ENCODE measurements at regions not wholly inside any gene's neighbourhood (a gene's known extent, or its start where the extent isn't known, plus 50 kb on each side); places are given as distances from the start of the nearest gene placed in this dataset.

DNA sequence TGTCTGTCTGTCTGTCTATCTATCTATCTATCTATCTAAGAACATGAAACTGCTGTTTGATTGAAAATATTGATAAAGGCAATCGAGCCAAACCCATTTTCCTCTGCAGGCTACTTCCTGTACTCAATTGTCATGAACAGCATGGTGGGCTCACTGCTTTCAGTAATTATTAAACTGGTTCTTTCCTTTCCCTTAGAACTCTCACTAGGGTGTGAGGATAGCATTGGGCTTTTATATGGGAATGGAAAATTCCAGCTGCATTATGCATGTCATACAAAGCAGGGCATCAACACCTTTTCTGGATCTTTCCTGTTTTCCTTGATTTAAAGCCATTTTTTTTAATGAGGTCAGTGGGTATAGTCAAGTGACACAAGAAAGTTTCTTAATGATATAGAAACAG lies 161.0 kb upstream of the SYNCRIP start:
- TF ChIP-seq, protein P1, sequence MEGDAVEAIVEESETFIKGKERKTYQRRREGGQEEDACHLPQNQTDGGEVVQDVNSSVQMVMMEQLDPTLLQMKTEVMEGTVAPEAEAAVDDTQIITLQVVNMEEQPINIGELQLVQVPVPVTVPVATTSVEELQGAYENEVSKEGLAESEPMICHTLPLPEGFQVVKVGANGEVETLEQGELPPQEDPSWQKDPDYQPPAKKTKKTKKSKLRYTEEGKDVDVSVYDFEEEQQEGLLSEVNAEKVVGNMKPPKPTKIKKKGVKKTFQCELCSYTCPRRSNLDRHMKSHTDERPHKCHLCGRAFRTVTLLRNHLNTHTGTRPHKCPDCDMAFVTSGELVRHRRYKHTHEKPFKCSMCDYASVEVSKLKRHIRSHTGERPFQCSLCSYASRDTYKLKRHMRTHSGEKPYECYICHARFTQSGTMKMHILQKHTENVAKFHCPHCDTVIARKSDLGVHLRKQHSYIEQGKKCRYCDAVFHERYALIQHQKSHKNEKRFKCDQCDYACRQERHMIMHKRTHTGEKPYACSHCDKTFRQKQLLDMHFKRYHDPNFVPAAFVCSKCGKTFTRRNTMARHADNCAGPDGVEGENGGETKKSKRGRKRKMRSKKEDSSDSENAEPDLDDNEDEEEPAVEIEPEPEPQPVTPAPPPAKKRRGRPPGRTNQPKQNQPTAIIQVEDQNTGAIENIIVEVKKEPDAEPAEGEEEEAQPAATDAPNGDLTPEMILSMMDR (conservative IDR thresholded peaks at IDR 0.05; ENCODE audit: low read depth, low read length) = no peak
- H3K4me3 ChIP-seq (IDR thresholded peaks at IDR 0.05; ENCODE audit: insufficient read depth, low read depth, low read length) = no peak overlapping the region
- H3K36me3 ChIP-seq (ENCODE audit: insufficient read depth) = no peaks in the 10 kb centered on the region
- H3K27me3 ChIP-seq (ENCODE audit: insufficient read depth, low read depth) = no peaks in the 10 kb centered on the region
- H2AFZ ChIP-seq (ENCODE audit: low read depth) = no peak overlapping the region
- no peaks in the 10 kb centered on the region for H4K20me1 ChIP-seq (ENCODE audit: insufficient read depth)
- no peaks in the 10 kb centered on the region for H3K4me1 ChIP-seq (ENCODE audit: low read depth, poor library complexity, severe bottlenecking)
- H3K4me2 ChIP-seq = no peak overlapping the region
- H3K9ac ChIP-seq = no peak overlapping the region
- no peaks in the 10 kb centered on the region for H3K79me2 ChIP-seq (ENCODE audit: insufficient read depth, low read depth)
- no peak overlapping the region for H3K27ac ChIP-seq

DNA sequence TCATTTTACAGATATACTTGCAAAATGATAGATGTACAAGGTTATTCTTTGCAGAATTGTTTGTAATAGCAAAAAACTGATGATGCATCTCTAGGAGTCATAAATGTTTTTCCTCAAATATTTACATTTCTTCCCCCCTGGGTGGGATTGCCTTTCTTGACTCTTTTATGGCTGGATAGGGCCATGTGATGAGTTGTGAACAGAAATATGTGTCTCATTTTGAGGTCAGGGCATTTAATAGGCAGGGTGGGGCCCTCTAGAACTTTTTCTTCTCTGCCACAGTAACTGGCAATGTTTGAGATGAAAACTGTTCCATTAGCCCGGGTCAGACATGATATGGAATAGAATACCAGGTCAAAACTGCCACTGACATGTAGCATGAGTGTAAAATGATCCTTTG lies 159.5 kb upstream of the SYNCRIP start:
- TF ChIP-seq, protein P1 (conservative IDR thresholded peaks at IDR 0.05; ENCODE audit: low read depth, low read length) = no peak
- no peak overlapping the region for H3K27ac ChIP-seq
- no peaks in the 10 kb centered on the region for H3K79me2 ChIP-seq (ENCODE audit: insufficient read depth, low read depth)
- no peak overlapping the region for H3K4me3 ChIP-seq (IDR thresholded peaks at IDR 0.05; ENCODE audit: insufficient read depth, low read depth, low read length)
- H2AFZ ChIP-seq (ENCODE audit: low read depth) = no peak overlapping the region
- H3K9ac ChIP-seq = no peak overlapping the region
- no peaks in the 10 kb centered on the region for H3K27me3 ChIP-seq (ENCODE audit: insufficient read depth, low read depth)
- no peak overlapping the region for H3K4me2 ChIP-seq
- H4K20me1 ChIP-seq (ENCODE audit: insufficient read depth) = no peaks in the 10 kb centered on the region
- no peaks in the 10 kb centered on the region for H3K4me1 ChIP-seq (ENCODE audit: low read depth, poor library complexity, severe bottlenecking)
- no peaks in the 10 kb centered on the region for H3K36me3 ChIP-seq (ENCODE audit: insufficient read depth)

DNA sequence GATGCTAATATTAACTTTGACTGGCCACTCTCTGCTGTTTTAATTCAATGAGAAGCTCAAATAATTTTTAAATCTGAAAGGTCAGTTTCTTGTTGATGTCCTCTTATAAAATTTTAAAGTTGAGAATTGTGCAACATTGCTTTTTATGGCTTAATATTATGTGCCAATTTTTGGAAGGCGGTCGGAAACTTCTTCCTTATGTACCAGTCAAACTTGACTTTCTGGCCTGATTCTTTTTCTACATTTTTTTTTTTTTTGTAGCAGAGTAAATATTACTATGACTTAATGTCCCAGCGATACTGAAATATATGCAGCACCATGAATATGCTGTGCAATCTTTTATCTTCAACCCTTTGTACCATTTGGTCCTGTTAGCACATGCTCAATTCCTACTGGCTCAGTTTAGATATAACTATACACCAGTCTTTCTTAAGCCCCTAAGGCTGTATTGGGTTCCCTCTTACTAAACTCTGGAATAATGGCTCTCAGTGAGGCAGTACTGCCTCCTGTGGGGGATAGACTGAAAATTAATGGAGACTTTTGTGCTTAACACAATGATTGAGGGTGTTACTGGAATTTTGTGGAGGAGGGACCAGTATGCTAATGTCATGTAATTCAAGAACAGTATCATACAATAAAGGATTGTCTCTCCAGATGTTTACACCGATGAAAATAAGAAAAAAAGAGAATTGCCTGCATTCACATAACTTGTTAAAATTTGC lies 156.4 kb upstream of the SYNCRIP start:
- H2AFZ ChIP-seq (ENCODE audit: low read depth) = no peak overlapping the region
- TF ChIP-seq, protein P1 (conservative IDR thresholded peaks at IDR 0.05; ENCODE audit: low read depth, low read length) = no peak

DNA sequence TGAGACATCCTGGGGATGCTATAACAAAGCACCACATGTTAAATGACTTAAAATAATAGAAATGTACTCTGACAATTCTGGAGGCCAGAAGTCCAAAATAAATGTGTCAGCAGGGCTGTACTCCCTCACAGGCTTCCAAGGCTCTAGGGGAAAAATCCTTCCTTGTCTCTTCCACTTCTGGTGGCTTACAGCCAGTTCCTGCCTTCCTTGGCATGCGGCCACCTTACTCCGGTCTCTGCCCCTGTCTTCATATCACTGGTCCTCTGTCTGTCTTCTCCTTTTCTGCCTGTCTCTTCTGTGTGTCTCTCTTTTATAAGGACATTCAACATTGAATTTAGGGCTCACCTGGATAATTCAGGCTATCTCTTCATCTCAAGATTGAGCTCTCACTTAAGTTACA lies 155.3 kb upstream of the SYNCRIP start:
- H3K4me1 ChIP-seq (ENCODE audit: low read depth, poor library complexity, severe bottlenecking) = no peaks in the 10 kb centered on the region
- no peak overlapping the region for H3K27ac ChIP-seq
- no peaks in the 10 kb centered on the region for H4K20me1 ChIP-seq (ENCODE audit: insufficient read depth)
- no peak overlapping the region for H3K4me3 ChIP-seq (IDR thresholded peaks at IDR 0.05; ENCODE audit: insufficient read depth, low read depth, low read length)
- no peak overlapping the region for H3K4me2 ChIP-seq
- no peaks in the 10 kb centered on the region for H3K79me2 ChIP-seq (ENCODE audit: insufficient read depth, low read depth)
- H3K9ac ChIP-seq = no peak overlapping the region
- no peak overlapping the region for H2AFZ ChIP-seq (ENCODE audit: low read depth)
- no peaks in the 10 kb centered on the region for H3K36me3 ChIP-seq (ENCODE audit: insufficient read depth)
- TF ChIP-seq, protein P1 (conservative IDR thresholded peaks at IDR 0.05; ENCODE audit: low read depth, low read length) = no peak
- H3K27me3 ChIP-seq (ENCODE audit: insufficient read depth, low read depth) = no peaks in the 10 kb centered on the region

More for the DNA sequence above, 156.4 kb upstream of the SYNCRIP start:
- Histone ChIP-seq H3K27me3 (ENCODE audit: insufficient read depth, low read depth) (no peaks in the 10 kb centered on the region), H3K27ac (no peak overlapping the region), H4K20me1 (ENCODE audit: insufficient read depth) (no peaks in the 10 kb centered on the region), H3K79me2 (ENCODE audit: insufficient read depth, low read depth) (no peaks in the 10 kb centered on the region), H3K4me3 (IDR thresholded peaks at IDR 0.05; ENCODE audit: insufficient read depth, low read depth, low read length) (no peak overlapping the region), H3K9ac (no peak overlapping the region), H3K4me2 (no peak overlapping the region), H3K36me3 (ENCODE audit: insufficient read depth) (no peaks in the 10 kb centered on the region), H3K4me1 (ENCODE audit: low read depth, poor library complexity, severe bottlenecking) (no peaks in the 10 kb centered on the region)

Data from KMS-11 (cell line).